Stimulated activated CD4-positive, alpha-beta T cell treated with anti-CD3 and anti-CD28 coated beads, TNF-alpha, amount 100 ng/mL, for 4 hours (primary cell): ENCODE measurements at regions not wholly inside any gene's neighbourhood (a gene's known extent, or its start where the extent isn't known, plus 50 kb on each side); places are given as distances from the start of the nearest gene placed in this dataset.

Experiments
- DNase-seq, 3 experiments: peaks; one replicate each; pipeline ENCODE4 v3.0.0-alpha.2; 2020; ENCODE audit warnings: low read depth in 3 of 3

DNA sequence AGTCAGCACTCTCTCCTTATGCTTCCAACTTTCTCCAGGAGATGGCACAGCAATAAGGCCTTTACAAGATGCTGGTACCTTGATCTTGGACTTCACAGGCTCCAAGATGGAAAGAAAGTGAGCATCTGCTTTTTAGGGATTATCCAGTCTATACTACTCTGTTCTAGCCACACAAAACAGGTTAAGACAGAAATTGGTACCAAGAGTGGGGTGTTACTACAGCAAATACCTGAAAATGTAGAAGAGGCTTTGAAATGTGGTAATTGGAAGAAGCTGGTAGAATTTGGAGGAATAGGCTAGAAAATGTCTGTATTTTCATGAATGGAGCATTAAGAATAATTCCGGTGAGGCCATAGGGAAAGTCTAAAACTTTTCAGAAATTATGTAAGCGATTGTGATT is 484.8 kb upstream of the GRIA1 start:
- DNase-seq = no peak

GRCh38 chr5:153006681-153007080 is 483.8 kb upstream of the GRIA1 start:
- no peak for DNase-seq

DNA sequence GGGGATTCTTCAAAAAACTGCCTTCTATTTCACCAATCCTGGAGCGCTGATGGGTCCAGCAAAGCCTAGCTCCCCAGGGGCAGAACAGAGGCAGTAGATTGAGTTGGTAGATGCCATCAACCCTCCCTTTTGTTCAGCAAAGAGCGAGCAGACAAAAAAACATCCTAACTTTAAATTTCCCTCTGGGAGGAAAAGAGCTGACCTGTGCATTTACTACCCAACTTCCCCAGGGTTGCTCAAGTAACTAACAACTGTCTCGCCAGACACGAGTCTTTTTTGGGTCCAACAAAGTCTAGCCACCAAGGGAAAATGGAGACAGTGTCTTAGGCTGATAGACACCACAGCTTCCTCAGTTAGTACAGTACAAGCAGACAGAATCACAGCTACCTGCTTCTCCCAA is 476.3 kb upstream of the GRIA1 start:
- no peak for DNase-seq

DNA sequence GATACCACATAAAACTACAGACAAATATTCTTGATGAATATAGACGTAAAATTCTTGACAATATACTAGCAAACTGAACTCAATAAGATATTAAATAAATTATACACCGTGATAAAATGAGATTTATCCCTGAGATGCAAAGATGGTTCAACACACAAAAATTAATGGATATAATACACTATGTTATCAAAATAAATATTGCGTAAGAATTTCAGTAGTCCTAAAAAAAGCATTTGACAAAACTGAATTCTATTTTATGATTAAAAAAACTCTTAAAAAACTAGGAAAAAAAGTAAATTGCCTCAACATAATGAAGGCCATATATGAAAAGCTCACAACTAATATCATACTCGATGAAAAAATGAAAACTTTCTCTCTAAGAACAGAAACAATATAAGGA is 472.3 kb upstream of the GRIA1 start:
- DNase-seq = no peak

DNA sequence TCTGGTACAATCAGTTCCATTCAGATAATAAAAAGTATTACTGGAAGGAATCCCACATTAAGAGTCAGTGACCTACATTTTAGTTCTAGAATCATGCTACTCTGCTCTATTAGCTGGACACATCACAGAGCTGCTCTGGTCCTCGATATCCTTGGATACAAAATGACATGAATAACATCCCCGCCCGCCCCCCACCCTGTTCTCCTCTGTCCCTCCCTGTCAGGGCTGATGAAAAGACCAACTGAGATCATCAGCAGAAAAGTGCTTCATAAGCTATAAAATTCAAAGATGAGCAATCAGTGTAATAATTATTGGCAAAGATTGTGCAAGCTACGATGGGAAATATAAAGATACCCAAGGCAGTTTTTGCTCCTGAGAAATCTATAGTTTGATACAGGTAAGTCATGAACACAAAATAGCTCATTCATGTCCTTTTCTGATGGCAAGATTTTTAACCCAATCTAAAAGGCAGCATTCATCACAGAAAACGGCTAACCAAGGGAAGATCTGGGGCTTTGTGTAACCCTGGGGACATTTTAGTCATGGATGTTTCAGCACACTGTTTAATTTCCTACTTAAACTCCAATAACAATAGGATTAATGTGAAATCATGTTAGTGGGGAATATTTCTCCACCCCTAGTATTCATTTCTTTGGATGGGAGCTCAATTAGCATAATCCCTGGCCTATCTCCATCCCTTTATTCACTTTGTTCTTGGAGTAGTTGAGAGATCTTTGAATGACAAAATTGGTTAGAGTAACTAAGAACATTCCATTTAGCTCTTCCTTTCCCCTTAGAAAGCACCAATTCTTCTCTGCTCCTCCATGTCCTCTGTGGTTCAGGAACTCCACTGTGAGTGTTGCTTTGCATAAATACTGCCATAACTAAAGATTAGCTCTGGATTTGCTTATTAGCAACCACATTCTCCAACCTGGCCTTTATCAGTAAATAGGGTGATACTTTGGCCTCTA is 459.4 kb upstream of the GRIA1 start:
- no peak for DNase-seq

GRCh38 chr5:153039501-153039900 is 451.0 kb upstream of the GRIA1 start:
- DNase-seq = no peak

GRCh38 chr5:153043886-153044285 is 446.6 kb upstream of the GRIA1 start:
- DNase-seq = no peak

DNA sequence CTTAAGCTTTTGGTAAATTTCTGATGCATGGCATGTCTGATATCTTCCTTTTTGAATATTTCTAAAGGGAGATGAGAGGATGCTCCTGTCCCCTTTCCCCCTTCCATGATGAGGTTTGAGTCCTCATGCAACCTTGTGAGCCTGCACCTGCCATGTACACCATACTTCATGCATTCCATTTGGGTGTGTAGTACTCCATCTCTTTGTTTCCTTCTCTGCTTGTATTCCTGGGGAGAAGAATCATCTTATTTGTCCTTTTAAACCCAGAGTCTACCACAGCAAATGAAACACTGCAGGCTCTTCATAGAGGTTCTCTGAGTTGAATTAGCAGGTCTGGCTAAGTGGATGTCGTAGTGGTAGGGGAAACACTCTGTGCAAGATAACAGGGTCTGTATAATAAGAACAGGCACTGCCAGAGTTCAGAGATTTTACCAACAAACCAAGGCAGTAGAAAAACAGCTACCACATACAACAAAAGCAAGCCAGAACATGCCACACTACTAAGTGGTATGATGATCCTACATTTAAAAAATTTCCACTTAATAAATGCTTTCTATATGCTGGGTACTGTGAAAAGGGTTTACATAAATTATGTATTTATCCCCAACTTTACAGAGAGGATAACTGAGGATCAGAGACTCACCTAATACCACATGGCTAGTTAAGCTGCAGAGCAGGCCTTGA is 439.8 kb upstream of the GRIA1 start:
- no peak for DNase-seq

GRCh38 chr5:153066281-153066680 is 424.2 kb upstream of the GRIA1 start:
- no peak for DNase-seq

- no peak for DNase-seq
These were observed 422.6 kb upstream of the GRIA1 start for GRCh38 chr5:153067869-153068268.

GRCh38 chr5:153079396-153079795 is 411.1 kb upstream of the GRIA1 start:
- no peak for DNase-seq

DNA sequence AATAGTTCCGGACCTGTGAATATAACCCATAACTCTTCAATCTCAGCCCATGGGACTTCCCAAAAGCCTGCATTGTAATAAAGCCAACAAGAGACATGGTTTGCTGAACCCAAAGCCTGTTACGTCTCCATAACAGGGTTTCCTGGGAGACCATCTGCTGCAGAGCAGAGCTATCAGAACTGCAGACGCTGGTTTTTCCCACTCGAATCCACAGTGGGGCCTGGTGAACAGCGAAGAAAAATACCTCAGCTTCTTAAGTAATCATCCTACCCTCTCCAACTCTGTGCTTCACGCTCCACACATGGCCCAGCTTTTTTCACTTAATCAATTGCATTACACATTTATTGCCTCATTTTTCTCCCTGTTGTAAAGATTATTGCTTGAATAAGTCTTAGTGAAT is 409.5 kb upstream of the GRIA1 start:
- DNase-seq = no peak

- DNase-seq = no peak
These were observed 409.1 kb upstream of the GRIA1 start for GRCh38 chr5:153081385-153081784.

GRCh38 chr5:153084511-153084910 is 406.0 kb upstream of the GRIA1 start:
- no peak for DNase-seq

- no peak for DNase-seq
These were observed 404.0 kb upstream of the GRIA1 start for GRCh38 chr5:153086486-153086885.

GRCh38 chr5:153088538-153088937 is 401.9 kb upstream of the GRIA1 start:
- DNase-seq = no peak

GRCh38 chr5:153094333-153094732 is 396.1 kb upstream of the GRIA1 start:
- DNase-seq = no peak

DNA sequence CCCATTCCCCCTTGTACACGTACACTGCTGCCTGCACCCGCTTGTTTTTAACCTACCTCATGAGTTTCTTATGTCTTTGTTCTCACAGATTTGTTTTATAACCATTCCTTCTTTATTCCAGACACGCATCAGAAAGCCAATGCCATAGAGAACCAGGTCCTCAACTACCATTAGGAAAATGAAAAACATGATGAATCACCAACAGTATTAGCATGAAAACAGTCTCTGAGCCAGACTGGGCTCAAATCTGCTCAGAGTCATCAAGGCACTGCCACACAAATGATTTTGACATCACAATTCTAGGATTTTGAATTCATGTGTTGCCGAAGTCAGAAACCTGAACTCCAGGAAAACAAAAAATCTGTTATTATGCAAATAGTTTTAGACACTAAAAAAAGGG is 394.1 kb upstream of the GRIA1 start:
- DNase-seq = no peak

DNA sequence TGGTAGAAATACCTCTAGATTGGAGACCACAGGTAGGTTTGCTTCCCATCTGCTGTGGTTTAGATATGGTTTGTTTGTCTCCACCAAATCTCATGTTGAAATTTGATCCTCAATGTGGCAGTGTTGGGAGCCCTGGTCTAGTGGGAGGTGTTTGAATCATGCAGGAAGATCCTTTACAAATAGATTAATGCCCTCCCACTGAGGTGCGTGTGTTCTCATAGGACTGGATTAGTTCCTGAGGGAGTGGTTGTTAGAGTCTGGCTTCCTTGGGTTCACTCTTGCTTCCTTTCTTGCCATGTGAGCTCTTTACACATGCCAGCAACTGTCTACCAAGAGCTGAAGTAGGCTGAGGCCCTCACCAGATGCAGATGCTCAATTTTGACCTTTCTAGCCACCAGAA is 391.1 kb upstream of the GRIA1 start:
- no peak for DNase-seq

GRCh38 chr5:153101235-153102180 is 389.0 kb upstream of the GRIA1 start:
- no peak for DNase-seq

- DNase-seq = no peak
These were observed 373.6 kb upstream of the GRIA1 start for GRCh38 chr5:153116916-153117315.

DNA sequence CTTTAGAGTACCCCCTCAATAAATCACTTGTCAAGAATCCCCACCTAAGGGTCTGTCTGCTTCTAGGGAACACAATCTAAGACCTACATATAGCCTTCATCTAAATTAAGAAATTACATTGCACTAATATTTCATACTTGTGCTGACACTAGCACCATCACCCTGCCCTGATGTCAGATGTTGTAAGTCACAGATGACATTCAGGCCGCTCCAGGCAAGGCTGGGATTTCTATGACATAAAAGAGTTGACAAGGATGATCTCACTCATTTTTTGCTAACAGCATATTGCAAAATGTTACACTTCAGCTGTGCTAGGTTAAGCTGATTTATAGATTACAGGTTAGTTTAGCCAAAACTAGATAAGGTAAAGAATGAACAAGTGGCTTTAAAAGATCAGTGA is 372.5 kb upstream of the GRIA1 start:
- no peak for DNase-seq
